ENCODE measurements at regions not wholly inside any gene's neighbourhood (a gene's known extent, or its start where the extent isn't known, plus 50 kb on each side); places are given as distances from the start of the nearest gene placed in this dataset.
"Not testable (repeated sequence)": the region's sequence is repeated elsewhere in the genome, so short reads cannot be mapped to it uniquely, and the experiment has no call there.

GRCh38 chr7:121620206-121620605, 224.1 kb upstream of the FAM3C start:
- DNase-seq: no peak

- no peak for DNase-seq
Measured at GRCh38 chr7:121618182-121618581, 222.1 kb upstream of the FAM3C start.

DNA sequence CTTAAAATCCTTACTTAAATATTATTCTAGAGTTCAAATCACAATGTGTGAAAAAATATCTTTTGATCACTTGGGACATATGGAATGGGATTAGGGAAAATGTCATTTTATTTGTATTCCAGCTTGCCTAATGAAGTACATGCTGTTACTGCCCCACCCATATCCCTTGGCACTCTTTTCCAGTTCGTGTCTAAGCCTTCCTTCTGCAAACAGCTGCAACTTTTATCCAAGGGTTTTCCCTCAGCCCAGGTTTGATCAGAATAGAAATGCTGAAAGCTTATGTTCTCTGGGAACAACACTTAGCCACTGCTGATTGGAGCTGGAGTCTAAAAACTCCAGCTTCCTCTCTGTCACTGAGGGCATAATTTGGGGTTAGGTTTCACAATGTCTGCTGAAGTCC, 214.1 kb upstream of the FAM3C start:
- DNase-seq: no peak

DNA sequence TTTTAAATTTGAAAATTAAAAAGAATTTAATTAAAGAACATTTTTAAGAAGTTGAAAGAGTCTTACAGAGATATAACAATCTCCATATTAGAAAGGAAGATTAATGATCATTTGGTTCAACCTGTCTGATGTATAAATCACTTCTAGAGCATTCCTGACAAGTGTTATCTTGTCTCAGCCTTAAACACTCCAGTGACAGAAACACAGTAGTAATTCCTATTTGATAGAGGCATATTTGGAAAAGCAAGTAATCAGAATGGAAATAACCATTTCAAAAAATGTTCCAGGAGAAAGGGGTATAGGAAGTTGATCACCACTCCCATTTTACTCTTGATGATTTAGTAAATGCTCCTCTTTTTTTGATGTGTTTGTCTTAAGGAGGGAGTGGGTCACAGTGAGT, 213.1 kb upstream of the FAM3C start:
- DNase-seq: no peak

DNA sequence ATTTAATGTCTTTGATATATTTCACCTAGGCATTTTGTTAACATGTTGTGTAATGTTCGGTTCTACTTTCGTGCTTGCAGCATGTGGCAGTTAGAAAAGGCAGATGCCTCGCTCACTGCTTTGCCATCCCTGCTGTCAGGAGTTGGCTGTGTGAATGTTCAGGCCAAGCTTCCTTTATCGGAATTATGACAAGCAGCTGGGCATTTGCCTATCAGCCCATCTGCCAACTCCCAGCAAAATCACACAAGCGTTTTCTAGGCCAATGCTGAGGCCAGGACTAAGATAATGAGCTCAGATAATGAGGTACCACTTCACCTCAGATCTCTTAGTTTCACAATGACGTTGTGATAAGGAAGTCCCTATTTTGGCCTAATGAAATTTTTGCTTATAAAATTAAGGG, 212.7 kb upstream of the FAM3C start:
- no peak for DNase-seq

DNA sequence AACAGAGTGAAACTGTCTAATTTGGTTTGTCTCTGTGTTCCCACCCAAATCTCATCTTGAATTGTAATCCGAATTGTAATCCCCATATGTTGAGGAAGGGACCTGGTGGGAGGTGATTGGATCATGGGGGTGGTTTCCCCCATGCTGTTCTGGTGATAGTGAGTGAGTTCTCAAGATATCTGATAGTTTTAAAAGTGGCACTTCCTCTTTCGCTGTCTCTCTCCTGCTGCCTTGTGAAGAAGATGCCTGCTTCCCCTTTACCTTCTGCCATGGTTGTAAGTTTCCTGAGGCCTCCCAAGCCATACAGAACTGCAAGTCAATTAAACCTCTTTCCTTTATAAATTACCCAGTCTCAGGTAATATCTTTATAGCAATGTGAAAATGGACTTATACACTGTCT, 212.1 kb upstream of the FAM3C start:
- DNase-seq: not testable (repeated sequence)

DNA sequence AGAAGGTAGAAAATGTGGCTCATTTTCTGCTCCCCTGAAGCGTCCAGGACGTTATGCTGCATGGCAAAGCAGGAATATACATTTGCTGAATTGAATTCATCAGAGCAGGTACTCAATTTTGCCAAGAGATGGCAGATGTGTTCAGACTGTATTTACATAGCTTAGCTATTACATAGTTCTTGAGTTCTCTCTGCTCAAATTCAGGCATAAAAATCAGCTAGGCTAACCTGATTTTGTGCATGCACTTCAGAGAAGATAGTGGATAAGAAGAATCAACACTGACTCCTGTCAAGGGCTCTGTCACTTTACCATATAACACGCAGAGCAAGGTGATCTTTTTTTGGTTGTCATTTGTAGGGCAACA, 209.2 kb upstream of the FAM3C start:
- DNase-seq: no peak

- no peak for DNase-seq
Measured at GRCh38 chr7:121604627-121605316, 208.7 kb upstream of the FAM3C start.

GRCh38 chr7:121603886-121604285, 207.8 kb upstream of the FAM3C start:
- no peak for DNase-seq

GRCh38 chr7:121599887-121600286, 203.8 kb upstream of the FAM3C start:
- DNase-seq: no peak

GRCh38 chr7:121595758-121596696, 199.9 kb upstream of the FAM3C start:
- DNase-seq: no peak

DNA sequence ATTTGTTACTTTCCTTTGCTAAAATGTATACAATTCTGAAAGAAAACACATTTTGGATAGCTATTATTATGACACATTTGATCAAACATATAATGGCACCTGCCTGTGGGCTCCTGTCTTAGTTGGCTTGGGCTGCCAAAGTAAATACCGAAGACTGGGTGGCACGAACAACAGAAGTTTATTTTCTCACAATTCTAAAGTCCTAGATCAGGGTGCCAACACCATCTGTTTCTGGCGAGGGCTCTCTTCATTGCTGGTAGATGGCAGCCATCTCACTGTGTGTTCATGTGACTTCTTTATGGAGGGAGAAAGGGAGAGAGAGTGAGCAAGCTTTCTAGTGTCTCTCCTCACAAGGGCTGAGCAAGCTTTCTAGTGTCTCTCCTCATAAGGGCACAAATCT, 195.8 kb upstream of the FAM3C start:
- DNase-seq: no peak

DNA sequence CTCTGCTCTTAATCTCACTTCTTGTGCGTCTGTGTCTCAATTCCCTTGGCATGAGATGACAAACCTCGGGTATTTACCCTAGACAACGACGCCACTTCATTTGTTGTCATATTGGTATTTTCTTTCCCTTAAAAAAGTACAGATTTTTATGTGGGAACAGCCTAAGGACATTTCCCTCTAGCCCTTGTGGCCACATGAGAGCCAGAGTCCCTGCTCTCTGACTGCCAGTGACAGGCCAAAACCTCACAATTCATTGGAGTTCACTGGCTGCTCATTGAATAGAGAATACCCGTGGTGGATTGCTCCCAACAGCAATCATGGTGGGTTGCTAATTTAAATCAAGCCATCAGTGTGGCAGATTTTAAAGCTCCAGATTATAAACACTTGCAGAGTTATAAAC, 191.3 kb upstream of the FAM3C start:
- no peak for DNase-seq

- DNase-seq: no peak
Measured at GRCh38 chr7:121582258-121582657, 186.2 kb upstream of the FAM3C start.

DNA sequence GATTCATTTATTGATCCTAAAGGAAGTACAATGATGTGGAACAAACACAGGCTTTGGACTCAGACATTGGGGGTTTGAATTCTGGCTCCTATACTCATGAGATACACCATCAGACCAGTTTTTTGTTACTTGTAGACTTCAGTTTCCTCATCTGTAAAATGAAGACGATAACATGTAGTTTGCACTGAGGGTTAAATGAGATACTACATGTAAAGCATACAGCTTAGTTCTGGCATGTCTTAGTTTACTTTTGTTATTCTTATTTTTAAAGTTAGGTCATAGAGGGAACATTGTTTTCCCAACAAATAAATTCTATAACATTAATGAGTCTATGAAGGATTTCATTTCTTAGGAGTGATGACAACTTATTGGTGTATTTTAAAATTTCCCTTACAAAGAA, 183.5 kb upstream of the FAM3C start:
- DNase-seq: no peak

DNA sequence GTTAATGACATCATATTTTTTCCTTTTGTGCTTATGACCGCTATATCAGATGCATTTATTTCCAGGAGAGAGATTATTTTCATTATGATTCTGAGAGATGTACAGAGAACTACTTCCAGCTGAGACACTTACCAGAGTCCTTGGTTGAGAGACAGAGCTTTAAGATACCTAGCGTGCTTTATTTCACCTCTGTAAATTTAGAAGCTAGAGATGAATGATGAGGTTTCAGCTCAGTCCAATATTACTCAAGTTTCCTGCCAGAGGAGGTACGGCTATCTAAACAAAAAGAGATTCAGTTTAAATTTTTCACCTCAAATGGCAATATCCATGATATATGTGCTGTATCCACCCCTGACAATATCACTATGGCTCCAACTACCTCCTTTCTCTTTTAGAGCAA, 182.6 kb upstream of the FAM3C start:
- no peak for DNase-seq

GRCh38 chr7:121576148-121576917, 180.2 kb upstream of the FAM3C start:
- no peak for DNase-seq

- DNase-seq: no peak
Measured at GRCh38 chr7:121575194-121575765, 179.2 kb upstream of the FAM3C start.

DNA sequence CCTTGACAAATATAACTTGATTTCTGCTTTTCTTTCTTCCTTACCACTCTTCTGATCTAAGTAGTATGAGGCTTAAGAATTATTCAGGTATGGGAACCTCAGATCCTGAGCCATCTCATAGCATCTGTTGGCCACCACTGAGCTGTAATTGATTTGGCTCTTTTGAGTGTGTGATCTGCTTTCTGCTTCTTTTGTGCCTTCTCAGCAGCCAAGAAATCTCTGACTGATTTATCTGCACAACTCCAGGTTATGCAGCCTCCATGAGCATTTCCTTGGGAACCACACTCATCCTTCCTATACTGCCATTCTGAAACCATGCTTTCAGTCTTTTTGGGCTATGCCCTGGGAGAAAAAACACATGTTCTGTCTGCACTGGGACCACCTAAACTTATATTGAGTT, 178.0 kb upstream of the FAM3C start:
- no peak for DNase-seq

GRCh38 chr7:121572615-121573014, 176.5 kb upstream of the FAM3C start:
- no peak for DNase-seq

GRCh38 chr7:121570365-121570764, 174.3 kb upstream of the FAM3C start:
- DNase-seq: no peak

DNA sequence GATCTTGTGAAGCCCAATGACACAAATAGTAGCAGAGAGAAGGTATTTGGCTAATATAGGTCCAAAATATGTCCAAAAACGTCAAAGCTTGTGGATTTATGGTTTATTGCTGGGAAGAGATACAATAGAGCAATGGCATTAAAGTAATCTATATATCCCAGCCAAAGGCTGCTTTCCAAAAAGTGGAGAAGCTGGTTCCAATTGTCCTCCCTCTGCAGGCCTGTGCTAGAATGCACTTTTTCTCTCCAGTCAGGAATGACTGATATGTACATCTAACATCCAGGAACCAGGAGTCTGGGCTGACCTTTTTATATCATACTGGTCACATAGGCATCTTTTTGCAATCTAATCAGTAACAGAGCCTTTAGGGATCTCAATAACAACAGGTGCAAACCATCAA, 167.1 kb upstream of the FAM3C start:
- DNase-seq: no peak

GRCh38 chr7:121562259-121562658, 166.2 kb upstream of the FAM3C start:
- no peak for DNase-seq

All from T-helper 2 cell (primary cell).